HG03460 (cell line): ENCODE measurements at regions not wholly inside any gene's neighbourhood (a gene's known extent, or its start where the extent isn't known, plus 50 kb on each side); places are given as distances from the start of the nearest gene placed in this dataset.
"Not testable (repeated sequence)": the region's sequence is repeated elsewhere in the genome, so short reads cannot be mapped to it uniquely, and the experiment has no call there.

Experiments
- ATAC-seq: cut with Tn5 transposase; IDR thresholded peaks from one replicate; pipeline ENCODE4 v1.9.1; 2021; ENCODE audit not compliant: unreplicated experiment

DNA sequence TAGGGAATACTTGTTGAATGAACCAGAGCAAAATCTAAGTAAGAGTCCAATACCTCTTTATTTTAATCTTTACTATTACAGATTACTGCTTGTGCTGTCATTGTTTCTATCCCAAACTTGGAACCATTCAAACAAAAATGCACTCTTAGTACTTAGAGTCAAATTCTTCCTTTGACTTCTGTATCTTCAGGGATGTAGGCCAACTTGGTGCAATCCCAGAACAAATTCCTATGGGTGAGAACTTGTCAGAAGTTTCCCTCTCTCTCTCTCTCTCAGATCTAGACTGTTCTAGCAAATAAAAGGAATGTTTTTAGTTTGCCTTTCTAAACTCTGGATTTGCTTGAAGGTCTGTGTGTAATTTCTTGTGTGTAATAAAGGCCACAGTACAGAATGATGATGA lies 329.0 kb upstream of the TMTC4 start:
- no peak for ATAC-seq

DNA sequence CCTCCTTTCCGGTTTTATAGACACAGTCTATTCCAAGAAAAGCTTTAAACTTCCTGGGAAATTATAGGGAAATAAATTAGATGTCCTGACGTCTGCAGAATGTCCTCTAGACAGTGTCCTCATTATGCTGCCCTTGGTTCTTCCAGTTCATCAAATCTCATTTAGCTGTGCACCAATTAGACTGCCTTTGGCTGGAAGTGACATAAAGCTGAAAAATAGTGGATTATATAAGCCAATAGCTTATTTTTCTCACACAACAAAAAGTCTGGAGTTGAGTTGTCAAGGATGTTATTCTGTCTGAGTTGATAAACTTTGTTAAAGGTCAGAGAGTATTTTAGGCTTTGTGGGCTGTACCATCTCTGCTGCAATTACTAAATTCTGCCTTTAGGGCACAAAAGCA lies 314.8 kb upstream of the TMTC4 start:
- ATAC-seq = no peak

DNA sequence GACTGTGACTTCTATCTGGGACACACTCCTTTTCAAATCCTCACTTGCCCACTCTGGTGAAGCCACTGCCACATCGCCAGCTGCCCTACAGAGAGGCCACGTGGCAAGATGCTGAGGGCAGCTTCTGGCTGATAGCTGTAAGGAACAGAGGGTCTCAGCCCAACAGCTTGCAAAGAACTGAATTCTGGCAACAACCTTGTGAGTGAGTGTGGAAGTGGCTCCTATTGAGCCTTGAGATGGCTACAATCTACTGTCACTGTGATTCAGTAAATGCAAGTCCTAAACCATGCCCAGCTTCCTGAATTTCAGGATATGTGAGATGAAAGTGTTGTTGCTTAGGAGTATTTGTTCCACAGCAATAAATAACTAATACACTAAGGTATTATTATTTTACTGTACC lies 314.3 kb upstream of the TMTC4 start:
- ATAC-seq = no peak

DNA sequence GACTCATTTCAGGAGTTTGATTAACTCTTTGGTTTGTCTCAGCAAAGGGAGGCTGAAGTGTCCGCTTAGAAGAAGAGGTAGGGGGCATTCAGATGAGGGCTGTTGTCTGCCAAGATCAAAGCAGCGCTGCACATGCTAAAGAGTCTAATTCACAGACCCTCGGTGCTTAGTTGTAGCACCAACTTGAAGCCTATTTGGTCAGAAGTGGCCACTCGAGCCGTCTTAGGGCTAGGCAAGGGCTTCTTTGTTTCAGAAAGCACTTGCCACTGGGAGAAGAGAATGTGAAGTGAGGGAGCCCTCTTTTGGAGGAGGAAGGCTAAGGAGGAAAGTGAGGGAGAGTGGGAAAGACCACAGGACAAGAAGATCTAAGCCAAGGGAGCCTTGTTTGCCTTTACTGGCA lies 313.4 kb upstream of the TMTC4 start:
- no peak for ATAC-seq

DNA sequence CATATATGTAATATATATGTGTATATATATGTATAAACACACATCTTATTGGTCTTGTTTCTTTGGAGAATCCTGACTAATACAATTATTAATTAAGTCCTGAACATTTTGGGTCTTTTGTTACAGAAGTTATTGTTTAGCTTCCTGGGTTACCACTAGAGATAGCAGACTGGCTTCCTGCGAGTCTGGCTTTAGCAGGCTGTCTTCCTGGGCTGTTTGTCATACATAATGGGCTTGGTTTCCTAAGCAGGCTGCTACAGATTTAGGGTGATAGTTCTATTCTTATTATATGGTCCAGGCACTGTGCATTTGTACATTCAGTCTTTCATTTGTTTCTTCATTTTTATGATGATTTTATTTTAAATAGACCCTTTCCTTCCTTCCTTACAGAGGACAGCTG lies 312.0 kb upstream of the TMTC4 start:
- ATAC-seq = no peak

DNA sequence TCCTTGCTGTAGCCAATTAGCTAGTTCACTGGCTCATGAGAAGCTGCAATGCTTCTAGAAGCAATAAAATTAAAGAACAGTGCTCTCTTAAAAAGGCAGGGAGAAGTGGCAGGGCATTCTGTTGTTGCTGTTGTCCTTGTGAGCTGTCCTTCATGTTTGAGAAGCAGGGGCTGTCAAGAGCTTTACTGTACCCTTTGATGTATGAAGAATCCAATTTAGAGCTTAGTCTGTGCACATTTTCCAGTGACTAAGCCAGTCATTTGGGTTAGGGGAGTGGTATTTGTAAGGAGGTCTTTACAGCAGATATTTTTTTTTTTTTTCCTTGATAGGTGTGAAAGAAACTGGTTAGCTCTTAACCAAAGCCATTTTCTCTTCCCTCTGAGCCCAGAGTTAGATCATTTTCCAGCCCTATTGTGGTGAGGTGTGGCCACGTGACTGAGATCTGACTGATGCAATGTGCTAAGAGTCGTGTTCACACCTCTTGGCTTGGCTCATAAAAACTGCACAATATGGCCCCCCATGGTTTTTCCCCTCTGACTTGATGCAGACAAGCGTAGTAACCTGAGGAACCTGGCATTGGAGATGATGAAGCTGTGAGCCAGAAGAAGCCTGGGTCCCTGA lies 309.6 kb upstream of the TMTC4 start:
- no peak for ATAC-seq

DNA sequence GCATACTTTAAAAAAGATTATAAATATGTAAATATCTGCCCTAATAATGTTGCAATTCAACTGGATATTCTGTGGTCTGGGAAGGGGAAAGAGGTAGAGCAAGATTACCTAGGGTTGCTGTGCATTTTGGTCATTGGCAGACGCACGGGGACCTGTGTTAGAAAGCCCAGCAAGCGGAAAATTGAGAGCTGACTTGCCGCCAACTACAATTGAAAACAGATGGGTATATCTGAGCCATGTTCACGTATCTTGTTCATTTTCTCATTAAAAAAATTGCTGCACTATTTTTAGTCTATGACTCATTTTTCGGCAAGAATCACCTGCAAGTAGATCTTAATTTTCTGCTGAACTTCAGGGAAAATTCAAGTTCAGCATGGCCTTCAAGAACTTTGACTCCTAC lies 308.5 kb upstream of the TMTC4 start:
- no peak for ATAC-seq

DNA sequence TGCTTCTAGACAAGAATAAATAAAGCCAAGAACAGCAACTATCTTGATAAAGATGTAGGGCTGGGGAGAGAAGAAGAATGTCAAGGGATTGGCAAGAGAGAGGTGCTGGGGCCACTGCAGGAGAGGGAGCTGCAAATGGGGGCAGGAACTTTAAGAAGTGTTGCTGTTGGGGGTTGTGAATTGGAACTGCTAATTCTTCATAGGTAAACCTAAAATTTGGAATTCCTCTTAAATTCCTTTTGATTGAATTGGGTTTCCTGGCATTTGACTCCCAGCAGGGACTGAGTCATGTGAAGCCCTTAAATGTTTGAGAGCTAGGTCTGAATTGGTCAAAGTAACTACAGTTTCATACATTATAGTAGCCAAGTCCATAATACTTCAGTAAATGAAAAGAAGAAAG lies 305.6 kb upstream of the TMTC4 start:
- no peak for ATAC-seq

DNA sequence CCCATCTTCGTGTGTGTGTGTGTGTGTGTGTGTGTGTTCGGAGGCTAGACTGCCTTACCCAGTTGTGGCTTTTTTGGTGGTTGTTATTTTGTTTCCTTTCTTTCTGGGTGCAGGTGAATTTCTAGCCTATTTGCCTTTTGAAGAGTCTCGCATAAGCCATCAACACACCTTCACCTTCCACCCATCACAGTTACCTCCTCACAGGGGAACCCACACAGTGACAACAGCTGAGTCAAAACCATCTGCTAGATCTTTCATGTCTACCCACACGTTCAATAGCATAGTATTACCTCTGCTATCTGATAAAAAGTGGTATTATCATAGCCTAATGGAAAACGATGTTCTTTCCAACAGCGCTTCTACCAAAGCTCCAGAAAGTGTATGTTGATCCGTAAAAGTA lies 303.2 kb upstream of the TMTC4 start:
- ATAC-seq = no peak

DNA sequence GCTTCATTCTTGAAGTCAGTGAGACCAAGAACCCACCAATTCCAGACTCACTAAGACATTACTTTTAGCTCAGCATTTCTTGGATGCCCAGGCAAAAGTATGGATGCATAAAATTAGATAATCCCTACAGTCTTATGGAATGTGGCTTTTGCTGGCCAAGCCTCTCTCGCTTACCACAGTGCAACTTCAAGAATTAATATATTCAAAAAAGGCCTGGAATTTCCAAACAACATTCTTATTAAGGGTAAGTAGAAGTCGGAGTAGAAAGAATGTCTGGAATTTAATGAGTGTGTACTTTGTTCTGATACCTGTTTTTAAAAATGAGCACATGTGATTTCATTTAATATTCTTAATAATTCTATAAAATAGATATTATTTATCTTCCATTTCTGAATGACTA lies 302.4 kb upstream of the TMTC4 start:
- no peak for ATAC-seq

DNA sequence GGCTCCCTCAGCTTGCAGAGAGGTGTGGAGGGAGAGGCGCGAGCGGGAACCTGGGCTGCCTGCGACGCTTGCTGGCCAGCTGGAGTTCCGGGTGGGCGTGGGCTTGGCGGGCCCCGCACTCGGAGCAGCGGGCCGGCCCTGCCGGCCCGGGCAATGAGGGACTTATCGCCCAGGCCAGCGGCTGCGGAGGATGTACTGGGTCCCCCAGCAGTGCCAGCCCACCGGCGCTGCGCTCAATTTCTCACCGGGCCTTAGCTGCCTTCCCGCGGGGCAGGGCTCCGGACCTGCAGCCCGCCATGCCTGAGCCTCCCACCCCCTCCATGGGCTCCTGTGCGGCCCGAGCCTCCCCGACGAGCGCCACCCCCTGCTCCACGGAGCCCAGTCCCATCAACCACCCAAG lies 301.1 kb upstream of the TMTC4 start:
- ATAC-seq = not testable (repeated sequence)

DNA sequence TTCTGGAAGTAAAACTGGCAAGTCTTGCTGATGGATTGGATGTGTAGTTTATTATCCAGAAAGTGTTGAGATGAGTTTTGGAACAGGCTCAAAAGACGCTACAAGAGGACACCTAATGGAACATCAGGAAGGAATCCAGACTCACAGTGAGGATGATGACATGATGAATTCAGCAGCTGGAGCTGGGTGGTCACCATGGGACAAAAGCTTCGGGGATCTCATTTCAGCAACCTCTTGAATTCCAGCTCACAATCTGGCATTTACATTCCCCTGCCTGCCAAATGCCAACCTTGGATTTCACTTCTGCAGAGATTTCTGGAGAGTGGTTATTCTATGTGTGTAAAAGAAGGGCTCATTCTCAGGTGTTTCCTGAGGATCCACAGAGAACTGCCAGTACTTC lies 288.0 kb upstream of the TMTC4 start:
- ATAC-seq = no peak

DNA sequence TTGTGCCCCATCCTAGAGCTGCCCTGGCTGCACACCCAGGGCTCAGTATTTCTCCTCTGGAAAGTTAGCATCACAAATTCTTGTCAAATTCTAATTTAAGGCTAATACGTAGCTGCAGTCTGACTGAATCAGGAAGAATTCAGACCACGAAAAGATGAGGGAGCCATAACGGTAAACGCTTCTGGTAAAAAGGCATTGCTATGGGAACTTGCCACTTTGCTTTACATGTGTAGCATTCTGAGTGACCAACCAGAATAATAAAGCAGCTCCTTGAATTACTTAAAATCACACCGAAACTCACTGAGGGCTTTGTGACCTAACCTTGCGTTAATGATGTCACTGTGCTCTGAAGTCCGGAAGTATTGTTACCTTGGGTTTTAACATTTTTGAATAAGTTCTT lies 286.6 kb upstream of the TMTC4 start:
- no peak for ATAC-seq

DNA sequence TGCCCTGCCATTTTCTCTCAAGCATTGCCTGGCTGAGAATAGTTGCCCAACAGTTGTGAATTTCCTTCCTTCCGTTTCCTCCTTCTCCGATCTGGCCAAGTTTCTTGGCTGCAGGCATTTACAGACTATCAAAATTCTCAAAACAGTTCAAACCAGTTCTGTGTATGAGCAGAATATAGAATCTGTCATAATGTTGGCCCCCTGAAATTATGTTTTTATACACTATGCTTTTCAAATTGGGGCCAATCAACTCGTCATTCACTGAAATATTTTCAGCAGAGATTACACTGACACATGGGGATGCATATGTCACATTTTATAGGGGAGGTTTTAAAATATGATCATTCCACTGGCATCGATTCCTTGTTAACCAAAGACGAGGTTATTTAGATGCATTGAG lies 284.2 kb upstream of the TMTC4 start:
- no peak for ATAC-seq

DNA sequence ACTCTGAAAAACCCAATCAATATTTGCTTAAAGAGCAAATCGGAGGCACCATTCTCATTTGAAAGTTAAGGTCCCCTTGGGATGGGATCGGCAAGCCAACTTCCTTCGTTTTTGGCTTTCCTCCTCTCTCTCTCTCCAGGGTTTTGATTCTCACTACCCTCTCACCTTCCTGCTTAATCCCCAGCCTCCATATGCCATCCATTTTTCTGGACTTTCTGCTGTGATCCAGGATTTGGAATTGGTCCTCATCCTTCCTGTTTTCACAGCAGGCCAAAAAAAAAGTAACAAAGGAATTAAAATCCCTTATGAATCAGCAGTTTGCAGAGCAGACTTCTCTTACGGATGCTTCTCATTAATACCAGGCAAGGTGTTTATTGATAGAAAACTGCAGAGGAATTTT lies 283.1 kb upstream of the TMTC4 start:
- no peak for ATAC-seq

DNA sequence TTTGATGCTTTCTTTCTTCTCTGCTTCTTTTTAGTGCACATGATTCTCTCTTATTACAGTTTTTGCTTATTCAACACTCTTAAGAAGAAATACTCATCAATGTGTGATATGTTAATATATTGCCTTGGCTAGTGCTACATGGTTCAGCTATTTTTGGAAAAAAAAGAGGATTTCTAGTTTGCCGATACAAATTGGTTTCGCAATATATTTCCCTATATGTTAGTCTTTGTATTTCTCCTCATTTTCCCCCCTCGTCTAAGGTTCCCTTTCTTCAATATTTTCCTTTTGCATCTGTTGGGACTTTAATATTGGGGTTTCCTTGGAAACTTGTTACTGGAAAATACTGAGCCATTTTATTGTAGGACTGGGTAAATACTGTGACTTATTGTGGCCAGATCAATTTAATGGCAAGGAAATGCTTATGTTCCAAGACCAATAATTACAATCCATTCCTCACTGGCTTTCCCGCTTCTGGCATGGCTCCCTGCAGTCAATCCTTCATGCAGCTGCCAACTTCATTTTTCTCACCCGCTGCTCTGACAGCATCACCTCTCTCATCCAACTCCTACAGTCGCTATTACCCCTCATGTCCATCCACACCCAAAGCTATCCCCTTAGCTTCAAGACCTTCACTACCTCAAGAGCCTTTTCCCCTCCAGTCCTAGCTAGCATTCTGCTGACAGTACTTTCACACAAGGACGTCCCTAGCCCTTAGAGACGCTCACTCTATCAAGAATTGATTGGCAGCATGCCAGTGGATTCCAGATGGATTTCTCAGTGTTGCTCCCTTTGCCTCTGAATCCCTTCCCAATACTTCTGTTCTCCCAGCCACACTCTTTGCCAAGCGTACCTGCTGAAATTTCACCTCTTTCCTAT lies 280.1 kb upstream of the TMTC4 start:
- ATAC-seq = no peak

DNA sequence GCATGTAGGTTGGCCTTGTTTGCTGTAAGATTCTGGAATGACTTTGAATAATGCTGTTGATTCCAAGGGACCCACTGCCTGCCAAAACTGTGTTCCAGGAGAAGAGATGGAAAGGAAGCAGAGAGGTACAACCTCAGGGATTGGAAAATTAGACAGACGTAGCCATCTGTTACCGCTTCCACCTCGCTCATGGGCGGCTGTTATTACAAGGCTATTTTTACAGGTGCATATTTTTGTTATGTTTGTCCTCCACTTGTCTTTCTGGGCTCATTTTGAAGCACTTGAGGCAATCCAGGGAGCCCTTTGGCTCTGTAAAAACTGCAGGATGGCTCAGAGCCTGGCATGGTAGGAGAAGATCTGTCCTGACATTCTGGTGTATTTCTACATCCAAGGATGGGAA lies 276.4 kb upstream of the TMTC4 start:
- ATAC-seq = no peak

DNA sequence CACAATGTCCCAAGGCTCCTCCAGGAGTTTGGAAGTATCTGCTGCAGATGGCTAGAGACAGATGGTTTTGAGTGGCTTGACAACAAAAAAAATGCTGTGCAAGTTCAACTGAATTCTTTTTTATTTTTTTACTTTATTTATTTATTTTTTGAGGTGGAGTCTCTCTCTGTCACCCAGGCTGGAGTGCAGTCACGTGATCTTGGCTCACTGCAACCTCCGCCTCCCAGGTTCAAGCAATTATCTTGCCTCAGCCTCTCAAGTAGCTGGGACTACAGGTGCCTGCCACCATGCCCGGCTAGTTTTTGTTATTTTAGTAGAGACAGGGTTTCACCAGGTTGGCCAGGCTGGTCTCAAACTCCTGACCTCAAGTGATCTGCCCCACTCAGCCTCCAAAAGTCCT lies 274.3 kb upstream of the TMTC4 start:
- ATAC-seq = not testable (repeated sequence)

DNA sequence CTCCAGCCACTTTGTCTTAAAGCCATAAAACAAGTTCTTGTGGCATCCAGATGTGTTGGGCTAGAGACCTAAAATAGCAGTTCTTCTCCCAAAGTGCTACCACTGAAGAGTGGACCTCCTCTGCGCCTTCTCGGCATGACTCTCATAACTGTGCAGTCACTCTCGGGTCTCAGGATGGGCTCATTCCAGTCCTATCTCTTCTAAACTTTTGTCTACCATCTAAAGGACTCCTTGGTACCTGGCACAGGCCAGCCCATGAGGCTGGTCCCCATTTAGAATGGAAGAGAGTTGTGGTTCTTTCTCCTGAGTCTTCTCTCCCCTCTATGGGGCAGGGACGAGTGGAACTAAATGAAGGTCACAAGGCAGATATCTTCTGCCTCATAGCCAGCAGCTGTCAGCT lies 272.0 kb upstream of the TMTC4 start:
- ATAC-seq = no peak

DNA sequence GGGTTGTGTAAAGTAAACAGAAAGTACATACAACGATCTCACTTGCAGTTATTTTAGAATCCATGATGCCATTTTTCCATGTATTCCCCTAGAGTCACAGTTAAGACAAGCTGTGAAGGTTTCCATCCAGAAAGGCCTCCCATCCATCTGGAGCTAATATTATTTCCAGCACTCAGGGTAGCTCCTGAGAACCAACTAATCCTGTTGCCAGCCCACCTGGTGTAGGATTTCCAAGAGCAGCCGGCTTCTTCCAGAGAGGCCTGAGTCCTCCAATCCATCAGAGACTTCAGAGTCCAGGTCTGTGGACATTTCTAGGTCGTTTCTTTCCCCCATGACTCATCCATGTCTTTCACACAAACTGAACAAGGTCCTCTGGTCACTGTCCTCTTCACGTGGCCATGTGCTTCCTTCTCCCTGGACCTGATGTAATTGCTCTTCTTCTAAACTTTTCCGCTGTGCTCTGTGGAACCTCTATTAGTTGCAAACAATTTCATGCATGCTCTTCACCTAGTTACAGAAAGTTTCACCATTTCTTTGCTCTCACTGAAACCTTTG lies 270.3 kb upstream of the TMTC4 start:
- ATAC-seq = no peak

DNA sequence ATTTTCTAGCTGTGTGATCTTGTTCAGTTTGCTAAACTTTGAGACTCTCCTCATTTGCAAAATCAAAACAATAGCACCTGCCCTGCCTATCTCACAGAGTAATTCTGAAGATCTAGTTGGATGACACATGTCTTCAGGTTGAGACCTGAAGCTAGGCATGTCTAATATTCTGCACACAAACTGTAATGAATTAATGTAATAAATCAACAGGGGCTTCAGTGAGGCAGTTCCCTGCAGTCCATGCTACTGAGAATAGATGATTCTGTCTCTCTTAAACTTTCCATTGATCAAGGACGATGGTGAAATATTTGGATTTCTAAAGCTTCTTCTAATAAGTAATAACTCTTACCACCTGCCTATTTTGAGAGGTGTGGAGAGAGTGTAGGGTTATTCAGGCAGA lies 268.1 kb upstream of the TMTC4 start:
- no peak for ATAC-seq
